Liver (tissue), 3 donors: ENCODE measurements at regions not wholly inside any gene's neighbourhood (a gene's known extent, or its start where the extent isn't known, plus 50 kb on each side); places are given as distances from the start of the nearest gene placed in this dataset.

Experiments used
- ATF3 ChIP-seq: IDR thresholded peaks from 2 replicates; pipeline ENCODE4 v1.6.1; 2016; ENCODE audit warnings: antibody characterized with exemption
- CTCF ChIP-seq: fragments of 150-350 bp; IDR thresholded peaks from 2 replicates; pipeline ENCODE4 v1.5.1; 2017; ENCODE audit warnings: improper control_type of control experiment, low read depth, low read length; ENCODE audit not compliant: missing input control
- JUND ChIP-seq, 2 donors: IDR thresholded peaks; 2 replicates each; pipeline ENCODE4 v1.6.1; 2016; ENCODE audit warnings: antibody characterized with exemption in 2 of 2
- MAX ChIP-seq: IDR thresholded peaks from 2 replicates; pipeline ENCODE4 v1.6.1; 2016; ENCODE audit warnings: antibody characterized with exemption
- REST ChIP-seq: IDR thresholded peaks from 2 replicates; pipeline ENCODE4 v1.6.1; 2016; ENCODE audit warnings: antibody characterized with exemption, mild to moderate bottlenecking
- RXRA ChIP-seq, 2 donors: IDR thresholded peaks; 2 replicates each; pipeline ENCODE4 v1.6.1; 2017 to 2018; ENCODE audit warnings: antibody characterized with exemption in 2 of 2, mild to moderate bottlenecking in 1 of 2
- ZBTB33 ChIP-seq: IDR thresholded peaks from 2 replicates; pipeline ENCODE4 v1.6.1; 2016; ENCODE audit warnings: antibody characterized with exemption
- donor health status: healthy.
- donor health status: healthy.

GRCh38 chr16:77588389-77588788 is 133.9 kb upstream of the NUDT7 start:
- TF ChIP-seq REST (no peak), ATF3 (no peak), JUND (IDR thresholded peaks at IDR 0.05) (no peak), CTCF (no peak), ZBTB33 (no peak), MAX (no peak), RXRA (IDR thresholded peaks at IDR 0.05) (no peak)
